Suppressor macrophage treated with lipopolysaccharide for 4 hours (primary cell): ENCODE measurements at regions not wholly inside any gene's neighbourhood (a gene's known extent, or its start where the extent isn't known, plus 50 kb on each side); places are given as distances from the start of the nearest gene placed in this dataset.
"Not testable (repeated sequence)": the region's sequence is repeated elsewhere in the genome, so short reads cannot be mapped to it uniquely, and the experiment has no call there.

Experiments used
- DNase-seq: peaks from one replicate; pipeline ENCODE4 v3.0.0-alpha.2; 2020

GRCh38 chr4:3867403-3868100 is 101.4 kb downstream of the ADRA2C start:
- no peak for DNase-seq

- no peak for DNase-seq
Observed at GRCh38 chr4:3868211-3869173, 102.3 kb downstream of the ADRA2C start.

- DNase-seq = no peak
Observed at GRCh38 chr4:3869174-3869572, 103.0 kb downstream of the ADRA2C start.

- DNase-seq = no peak
Observed at GRCh38 chr4:3869661-3870566, 103.7 kb downstream of the ADRA2C start.

DNA sequence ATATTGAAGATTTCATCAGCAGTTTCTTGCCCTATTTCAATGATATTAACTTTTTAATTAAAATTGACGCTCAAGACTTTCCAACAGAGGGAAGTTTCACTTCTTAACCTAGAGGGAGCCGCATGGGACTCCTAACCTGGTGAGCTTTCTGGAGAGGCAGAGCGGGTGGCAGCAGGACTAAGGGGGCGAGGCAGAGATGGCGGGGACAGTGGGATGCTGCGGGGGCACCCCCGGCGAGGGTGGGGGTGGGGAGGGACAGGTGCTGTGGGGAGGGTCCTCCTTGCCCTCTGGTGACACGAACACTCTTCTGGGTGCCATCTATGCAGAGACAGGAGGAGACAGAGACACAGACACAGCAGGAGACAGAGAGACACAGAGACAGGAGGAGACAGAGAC is 104.4 kb downstream of the ADRA2C start:
- DNase-seq = no peak

DNA sequence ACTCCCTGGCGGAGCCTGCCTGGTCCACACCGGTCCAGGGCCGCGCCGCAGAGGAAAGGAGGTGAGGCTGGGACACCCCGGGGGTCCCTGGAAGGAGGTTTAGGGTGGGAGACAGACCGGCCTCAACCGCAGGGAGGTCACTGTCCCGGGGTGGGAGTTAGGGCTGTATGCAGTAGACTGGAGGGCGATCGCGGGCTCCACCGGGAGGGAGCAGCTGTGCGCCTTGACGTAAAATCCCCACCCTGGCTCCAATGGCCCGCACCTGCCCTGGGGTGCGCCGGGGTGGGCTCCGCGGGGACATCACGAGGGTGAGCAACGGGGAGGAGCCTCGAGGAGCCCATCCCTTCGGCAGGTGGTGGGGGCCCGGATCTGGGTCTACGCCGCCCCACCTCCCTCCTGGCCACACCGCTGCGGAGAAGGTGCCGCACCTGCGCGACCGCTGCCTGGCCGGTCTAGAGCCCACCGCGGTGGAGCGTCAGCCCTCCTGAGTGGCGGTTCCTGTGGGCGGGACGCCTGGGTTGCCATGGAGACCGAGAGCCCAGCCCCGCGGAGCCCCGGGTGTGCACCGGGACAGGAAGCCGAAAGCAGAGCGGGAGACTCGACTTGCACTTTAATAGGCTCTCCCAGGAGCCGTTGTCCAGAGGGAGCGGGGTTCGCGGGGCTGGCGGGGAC is 105.1 kb downstream of the ADRA2C start:
- DNase-seq = no peak

GRCh38 chr4:3871881-3872833 is 106.0 kb downstream of the ADRA2C start:
- DNase-seq = no peak

- DNase-seq = no peak
Observed at GRCh38 chr4:3872834-3873313, 106.7 kb downstream of the ADRA2C start.

GRCh38 chr4:3873408-3874027 is 107.3 kb downstream of the ADRA2C start:
- no peak for DNase-seq

DNA sequence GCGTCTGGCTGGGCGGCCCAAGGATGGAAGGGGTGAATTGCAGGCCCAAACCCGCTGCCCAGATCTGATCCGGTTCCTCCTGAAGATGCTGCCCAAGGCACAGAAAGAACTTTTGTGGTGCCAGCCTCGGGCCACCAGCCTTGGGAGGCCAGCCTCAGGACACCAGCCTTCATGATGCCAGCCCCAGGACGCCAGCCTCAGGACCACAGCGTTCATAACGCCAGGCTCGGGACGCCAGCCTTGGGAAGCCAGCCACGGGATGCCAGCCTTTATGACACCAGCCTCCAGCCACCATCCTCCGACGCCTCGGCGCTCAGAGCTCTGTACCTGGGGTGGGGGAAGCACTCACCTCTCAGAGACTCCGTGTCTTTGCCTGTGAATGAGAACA is 107.8 kb downstream of the ADRA2C start:
- DNase-seq = no peak

DNA sequence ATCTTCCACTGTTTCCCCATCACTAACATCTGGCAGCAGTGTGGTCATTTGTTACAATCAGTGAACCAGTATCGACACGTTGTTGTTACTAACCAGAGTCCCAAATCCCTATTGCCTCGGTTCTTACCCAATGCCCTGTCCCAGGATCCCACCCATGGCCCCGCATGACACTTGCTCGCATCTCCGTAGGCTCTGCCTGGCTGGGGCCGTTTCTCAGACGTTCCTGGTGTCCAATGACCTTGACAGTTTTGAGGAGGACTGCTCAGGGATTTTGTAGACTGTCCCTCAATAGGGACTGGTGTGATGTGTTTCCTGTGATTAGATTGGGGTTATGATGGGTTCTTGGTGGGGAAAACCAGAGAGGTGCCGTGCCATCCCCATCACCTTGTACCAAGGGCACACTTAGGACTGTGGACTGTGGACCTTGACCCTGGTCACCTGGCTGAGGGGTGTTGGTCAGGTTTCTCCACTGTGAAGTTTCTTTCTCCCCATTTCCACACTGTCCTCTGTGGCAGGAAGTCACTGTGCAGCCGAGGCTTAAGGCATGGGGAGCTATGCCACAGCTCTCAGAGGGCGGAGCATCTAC is 108.4 kb downstream of the ADRA2C start:
- DNase-seq = no peak

DNA sequence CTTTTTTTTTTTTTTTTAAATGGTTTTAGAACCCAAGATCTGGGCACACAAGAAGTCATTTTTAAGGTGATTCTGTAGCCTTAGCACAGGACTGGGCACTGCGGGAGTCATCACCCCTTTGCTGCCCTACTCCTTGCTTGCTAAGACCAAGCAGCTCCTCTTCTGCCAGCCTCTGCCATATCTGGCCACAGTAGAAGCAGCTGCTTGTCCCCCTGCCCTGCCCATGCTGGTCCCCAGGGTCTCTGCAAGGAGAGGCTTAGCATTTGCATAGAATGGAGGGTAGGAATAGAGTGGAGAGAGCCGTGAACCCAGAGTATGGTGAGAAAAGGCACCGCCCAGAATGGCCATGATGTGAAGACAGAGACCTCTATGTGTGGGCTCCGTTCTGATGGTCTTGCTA is 109.3 kb downstream of the ADRA2C start:
- no peak for DNase-seq

GRCh38 chr4:3876057-3876845 is 110.1 kb downstream of the ADRA2C start:
- not testable (repeated sequence) for DNase-seq

DNA sequence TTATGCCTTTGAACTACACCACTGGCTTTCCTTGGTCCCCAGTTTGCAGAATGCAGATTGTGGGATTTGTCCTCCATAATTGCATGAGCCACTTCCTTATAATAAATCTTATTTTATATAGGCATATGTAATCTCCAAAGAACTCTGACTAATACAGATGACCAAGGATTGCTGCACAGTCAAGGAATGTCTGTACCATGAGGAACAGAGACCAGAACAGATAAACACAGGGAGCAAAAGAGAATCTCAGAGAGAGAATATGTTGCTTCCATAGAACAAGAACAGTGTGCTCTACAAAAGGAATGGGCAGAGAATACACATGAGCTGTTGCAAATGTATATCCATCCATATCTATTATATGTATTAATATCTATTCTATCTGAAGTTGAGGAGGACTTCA is 111.1 kb downstream of the ADRA2C start:
- DNase-seq = no peak

DNA sequence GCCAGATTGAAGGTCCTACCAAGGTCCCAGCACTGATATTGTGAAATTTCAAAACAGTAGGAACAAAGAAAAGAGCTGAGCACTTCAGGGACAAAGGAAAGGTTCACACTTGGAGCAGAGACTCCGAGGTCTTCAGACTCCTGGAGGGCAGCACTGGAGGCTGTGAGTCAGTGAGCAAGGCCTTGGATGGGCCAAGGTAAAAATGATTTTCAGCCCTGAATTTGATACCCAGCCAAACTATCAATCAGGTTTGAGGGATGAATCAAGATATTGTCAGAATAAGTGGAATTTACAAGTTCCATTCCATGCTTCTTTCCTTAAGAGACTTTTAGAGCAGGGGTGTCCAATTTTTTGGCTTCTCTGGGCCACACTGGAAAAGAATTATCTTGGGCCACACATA is 111.7 kb downstream of the ADRA2C start:
- DNase-seq = no peak

- no peak for DNase-seq
Observed at GRCh38 chr4:3878678-3879077, 112.5 kb downstream of the ADRA2C start.

GRCh38 chr4:3879681-3880614 is 113.8 kb downstream of the ADRA2C start:
- no peak for DNase-seq

DNA sequence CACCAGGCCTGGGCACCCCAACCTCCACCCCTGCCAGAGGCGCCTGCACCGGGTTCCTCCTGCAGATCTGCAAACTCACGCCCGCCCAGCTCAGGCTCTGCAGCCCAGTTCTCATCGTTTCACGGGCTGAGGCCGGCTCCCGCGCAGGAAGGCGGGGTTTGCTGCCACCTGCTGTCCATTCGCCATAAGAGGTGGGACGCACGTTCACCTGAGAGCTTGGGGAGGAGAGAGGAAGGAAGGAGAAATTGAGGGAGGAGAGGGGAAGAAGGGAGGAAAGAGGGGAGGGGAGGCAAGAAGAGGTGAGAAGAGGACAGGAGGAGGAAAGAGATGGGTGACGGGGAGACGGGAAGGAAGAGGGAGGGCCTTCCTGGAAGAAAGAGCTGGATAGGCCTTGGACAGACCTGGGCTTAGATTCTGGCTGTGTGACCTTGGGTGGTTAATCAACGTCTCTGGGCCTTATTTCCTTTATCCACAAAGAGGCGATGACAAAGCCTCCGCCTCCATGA is 114.5 kb downstream of the ADRA2C start:
- peak; percentile 19 for DNase-seq
